Suprapubic skin (tissue), 4 donors: ENCODE measurements at regions not wholly inside any gene's neighbourhood (a gene's known extent, or its start where the extent isn't known, plus 50 kb on each side); places are given as distances from the start of the nearest gene placed in this dataset.

Experiments used
- DNase-seq, 2 donors: peaks; one replicate each; pipeline ENCODE4 v3.0.0-alpha.2; 2019; ENCODE audit warnings: low spot score in 2 of 2
- H3K27ac ChIP-seq: fragments of 200-600 bp; sonication (generic); one replicate; pipeline ENCODE4 v1.5.1; 2019
- H3K27me3 ChIP-seq: fragments of 200-600 bp; sonication (generic); one replicate; pipeline ENCODE4 v1.5.1; 2019
- H3K36me3 ChIP-seq: fragments of 200-600 bp; sonication (generic); one replicate; pipeline ENCODE4 v1.5.1; 2019
- H3K4me1 ChIP-seq: fragments of 200-600 bp; sonication (generic); one replicate; pipeline ENCODE4 v1.5.1; 2019
- H3K4me3 ChIP-seq: fragments of 200-600 bp; sonication (generic); one replicate; pipeline ENCODE4 v1.5.1; 2019; ENCODE audit warnings: mild to moderate bottlenecking
- H3K9me3 ChIP-seq: fragments of 200-600 bp; sonication (generic); one replicate; pipeline ENCODE4 v1.5.1; 2019
- CTCF ChIP-seq, 2 donors: fragments of 200-600 bp in 1 of 2; fragments of 450-650 bp in 1 of 2; sonication (generic) in 1 of 2; IDR thresholded peaks; one replicate each; pipeline ENCODE4 v1.5.1; 2016 to 2019; ENCODE audit warnings: antibody characterized with exemption in 2 of 2, mild to moderate bottlenecking in 1 of 2, moderate library complexity in 1 of 2
- EP300 ChIP-seq: sonication (generic); formaldehyde crosslinking; IDR thresholded peaks from one replicate; pipeline ENCODE4 v1.6.1; 2017; ENCODE audit warnings: antibody characterized with exemption
- POLR2A ChIP-seq, 2 donors: fragments of 450-650 bp; IDR thresholded peaks; one replicate each; pipeline ENCODE4 v1.6.1; 2017; ENCODE audit warnings: antibody characterized with exemption in 2 of 2, mild to moderate bottlenecking in 2 of 2, moderate library complexity in 2 of 2
- POLR2AphosphoS5 ChIP-seq, 3 donors: sonication (generic); formaldehyde crosslinking; IDR thresholded peaks; one replicate each; pipeline ENCODE4 v1.6.1; 2017; ENCODE audit warnings: antibody characterized with exemption in 3 of 3
- WGBS: methylation state at CpG from one replicate; pipeline ENCODE4 v1.1.5; 2018; 5-methylcytosine and 5-hydroxymethylcytosine counted together

GRCh38 chr10:33566001-33566400 is 231.5 kb upstream of the NRP1 start:
- no peak for DNase-seq
- H3K4me1 ChIP-seq = no peaks in the 10 kb centered on the region
- no peaks in the 10 kb centered on the region for H3K36me3 ChIP-seq
- H3K27ac ChIP-seq = no peak overlapping the region
- 52% methylated on average over 6 of the region's 6 CpGs for WGBS
- TF ChIP-seq POLR2A (IDR thresholded peaks at IDR 0.05) (no peak), EP300 (no peak), CTCF (IDR thresholded peaks at IDR 0.05) (no peak), POLR2AphosphoS5 (IDR thresholded peaks at IDR 0.05) (no peak)
- H3K27me3 ChIP-seq = no peaks in the 10 kb centered on the region
- H3K9me3 ChIP-seq = no peaks in the 10 kb centered on the region
- no peak overlapping the region for H3K4me3 ChIP-seq

GRCh38 chr10:33565231-33565630 is 230.8 kb upstream of the NRP1 start:
- Histone ChIP-seq H3K36me3 (no peaks in the 10 kb centered on the region), H3K27ac (no peak overlapping the region), H3K27me3 (no peaks in the 10 kb centered on the region), H3K9me3 (no peaks in the 10 kb centered on the region), H3K4me1 (no peaks in the 10 kb centered on the region), H3K4me3 (no peak overlapping the region)
- no peak for DNase-seq
- no peak for TF ChIP-seq POLR2A (IDR thresholded peaks at IDR 0.05)

GRCh38 chr10:33559105-33559504 is 224.6 kb upstream of the NRP1 start:
- peaks cover 3% of the 10 kb centered on the region for H3K4me1 ChIP-seq
- H3K4me3 ChIP-seq = no peak overlapping the region
- H3K36me3 ChIP-seq = no peaks in the 10 kb centered on the region
- no peak for TF ChIP-seq CTCF (IDR thresholded peaks at IDR 0.05)
- no peak for TF ChIP-seq POLR2AphosphoS5 (IDR thresholded peaks at IDR 0.05)
- TF ChIP-seq POLR2A (IDR thresholded peaks at IDR 0.05) = no peak
- no peak for TF ChIP-seq EP300
- H3K27me3 ChIP-seq = no peaks in the 10 kb centered on the region
- H3K9me3 ChIP-seq = no peaks in the 10 kb centered on the region
- no peak for DNase-seq
- WGBS = 23% methylated on average over 4 of the region's 4 CpGs
- H3K27ac ChIP-seq = no peak overlapping the region

- Histone ChIP-seq H3K36me3 (no peaks in the 10 kb centered on the region), H3K4me3 (no peak overlapping the region), H3K4me1 (peaks cover 3% of the 10 kb centered on the region), H3K27me3 (no peaks in the 10 kb centered on the region), H3K9me3 (no peaks in the 10 kb centered on the region), H3K27ac (no peak overlapping the region)
- WGBS = 81% methylated on average over 1 of the region's 1 CpG
- no peak for TF ChIP-seq CTCF (IDR thresholded peaks at IDR 0.05)
- TF ChIP-seq POLR2A (IDR thresholded peaks at IDR 0.05) = no peak
- no peak for DNase-seq
Observed at GRCh38 chr10:33557313-33557712, 222.8 kb upstream of the NRP1 start.

- DNase-seq = no peak
- Histone ChIP-seq H3K27ac (no peak overlapping the region), H3K27me3 (no peaks in the 10 kb centered on the region), H3K9me3 (no peaks in the 10 kb centered on the region), H3K4me3 (no peak overlapping the region), H3K4me1 (peaks cover 3% of the 10 kb centered on the region), H3K36me3 (no peaks in the 10 kb centered on the region)
- TF ChIP-seq EP300 (no peak), POLR2A (IDR thresholded peaks at IDR 0.05) (no peak), POLR2AphosphoS5 (IDR thresholded peaks at IDR 0.05) (no peak), CTCF (IDR thresholded peaks at IDR 0.05) (no peak)
- 86% methylated on average over 11 of the region's 11 CpGs for WGBS
Observed at GRCh38 chr10:33556620-33557019, 222.2 kb upstream of the NRP1 start.

GRCh38 chr10:33556103-33556502 is 221.6 kb upstream of the NRP1 start:
- no peak for DNase-seq
- 85% methylated on average over 1 of the region's 1 CpG for WGBS
- TF ChIP-seq EP300 = no peak
- TF ChIP-seq POLR2AphosphoS5 (IDR thresholded peaks at IDR 0.05) = no peak
- TF ChIP-seq POLR2A (IDR thresholded peaks at IDR 0.05) = no peak
- TF ChIP-seq CTCF (IDR thresholded peaks at IDR 0.05) = no peak

More at GRCh38 chr10:33556103-33556502, 221.6 kb upstream of the NRP1 start:
- H3K27ac ChIP-seq = no peak overlapping the region
- peaks cover 3% of the 10 kb centered on the region for H3K4me1 ChIP-seq
- no peaks in the 10 kb centered on the region for H3K27me3 ChIP-seq
- H3K9me3 ChIP-seq = no peaks in the 10 kb centered on the region
- no peaks in the 10 kb centered on the region for H3K36me3 ChIP-seq
- H3K4me3 ChIP-seq = no peak overlapping the region
